ENCODE measurements at regions not wholly inside any gene's neighbourhood (a gene's known extent, or its start where the extent isn't known, plus 50 kb on each side); places are given as distances from the start of the nearest gene placed in this dataset.

- no peak for DNase-seq (ENCODE audit: low read depth)
Observed at GRCh38 chr10:29962166-29962850, 97.1 kb downstream of the JCAD start.

GRCh38 chr10:29961351-29961750 is 98.0 kb downstream of the JCAD start:
- no peak for DNase-seq (ENCODE audit: low read depth)

- no peak for DNase-seq (ENCODE audit: low read depth)
Observed at GRCh38 chr10:29960261-29960660, 99.1 kb downstream of the JCAD start.

GRCh38 chr10:29959586-29959985 is 99.8 kb downstream of the JCAD start:
- DNase-seq (ENCODE audit: low read depth), result no peak

GRCh38 chr10:29958440-29958839 is 100.9 kb downstream of the JCAD start:
- no peak for DNase-seq (ENCODE audit: low read depth)

GRCh38 chr10:29957907-29958331 is 101.5 kb downstream of the JCAD start:
- DNase-seq (ENCODE audit: low read depth), result no peak

- DNase-seq (ENCODE audit: low read depth), result no peak
Observed at GRCh38 chr10:29957236-29957635, 102.2 kb downstream of the JCAD start.

- no peak for DNase-seq (ENCODE audit: low read depth)
Observed at GRCh38 chr10:29956335-29956924, 103.0 kb downstream of the JCAD start.

- no peak for DNase-seq (ENCODE audit: low read depth)
Observed at GRCh38 chr10:29955329-29955935, 104.0 kb downstream of the JCAD start.

GRCh38 chr10:29951441-29951931 is 107.9 kb downstream of the JCAD start:
- no peak for DNase-seq (ENCODE audit: low read depth)

GRCh38 chr10:29950391-29950790 is 109.0 kb downstream of the JCAD start:
- DNase-seq (ENCODE audit: low read depth), result no peak

GRCh38 chr10:29949411-29950011 is 109.9 kb downstream of the JCAD start:
- no peak for DNase-seq (ENCODE audit: low read depth)

- DNase-seq (ENCODE audit: low read depth), result no peak
Observed at GRCh38 chr10:29948881-29949355, 110.5 kb downstream of the JCAD start.

- no peak for DNase-seq (ENCODE audit: low read depth)
Observed at GRCh38 chr10:29947701-29948060, 111.7 kb downstream of the JCAD start.

GRCh38 chr10:29946953-29947700 is 112.3 kb downstream of the JCAD start:
- no peak for DNase-seq (ENCODE audit: low read depth)

GRCh38 chr10:29946614-29946952 is 112.8 kb downstream of the JCAD start:
- DNase-seq (ENCODE audit: low read depth), result no peak

GRCh38 chr10:29941476-29941875 is 117.9 kb downstream of the JCAD start:
- no peak for DNase-seq (ENCODE audit: low read depth)

- no peak for DNase-seq (ENCODE audit: low read depth)
Observed at GRCh38 chr10:29932991-29933390, 126.4 kb downstream of the JCAD start.

- no peak for DNase-seq (ENCODE audit: low read depth)
Observed at GRCh38 chr10:29931833-29932232, 127.6 kb downstream of the JCAD start.

- no peak for DNase-seq (ENCODE audit: low read depth)
Observed at GRCh38 chr10:29929006-29929405, 130.4 kb downstream of the JCAD start.

- DNase-seq (ENCODE audit: low read depth), result no peak
Observed at GRCh38 chr10:29926693-29927048, 132.7 kb downstream of the JCAD start.
